ENCODE measurements at regions not wholly inside any gene's neighbourhood (a gene's known extent, or its start where the extent isn't known, plus 50 kb on each side); places are given as distances from the start of the nearest gene placed in this dataset.

DNA sequence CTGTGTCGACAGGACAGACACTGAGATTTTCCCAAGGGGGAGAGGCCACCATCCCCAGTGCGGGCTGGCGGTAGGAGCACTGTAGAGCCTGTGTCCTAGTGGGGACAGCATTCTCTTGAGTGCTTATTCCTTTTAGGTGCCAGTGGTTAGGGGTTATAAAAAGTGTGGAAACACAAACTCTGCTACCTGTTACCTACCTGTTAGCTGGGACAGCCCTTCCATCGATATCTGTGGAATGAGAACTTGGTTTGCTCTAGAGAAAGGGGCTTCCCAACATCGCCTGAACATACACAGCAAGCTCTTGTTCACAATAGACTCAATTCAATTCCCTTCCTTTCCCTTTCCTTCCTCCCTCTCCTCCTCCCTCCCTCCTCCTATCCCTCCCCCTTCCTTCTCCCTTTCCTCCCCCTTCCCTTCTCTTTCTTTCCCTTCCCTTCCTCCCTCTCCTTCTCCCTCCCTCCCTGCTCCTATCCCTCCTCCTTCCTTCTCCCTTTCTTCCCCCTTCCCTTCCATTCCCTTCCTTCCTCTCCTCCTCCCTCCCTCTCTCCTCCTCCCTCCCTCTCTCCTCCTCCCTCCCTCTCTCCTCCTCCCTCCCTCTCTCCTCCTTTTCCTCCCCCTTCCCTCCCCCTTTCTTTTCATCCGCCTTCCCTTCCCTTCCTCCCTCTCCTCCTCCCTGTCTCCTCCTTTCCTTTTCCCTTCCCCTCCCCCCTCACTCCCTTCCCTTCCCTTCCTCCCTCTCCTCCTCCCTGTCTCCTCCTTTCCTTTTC lies 188.5 kb downstream of the URI1 start:
- no peak for TF ChIP-seq BHLHE40 (IDR thresholded peaks at IDR 0.05; ENCODE audit: low read depth, low read length)
- TF ChIP-seq CTCF (conservative IDR thresholded peaks at IDR 0.05; ENCODE audit: low read depth, low read length), result no peak
- TF ChIP-seq POLR2A (IDR thresholded peaks at IDR 0.05; ENCODE audit: low read depth, low read length), result no peak

Data from IMR-90 (cell line).